ENCODE measurements at regions not wholly inside any gene's neighbourhood (a gene's known extent, or its start where the extent isn't known, plus 50 kb on each side); places are given as distances from the start of the nearest gene placed in this dataset.
A peak's percentile ranks its signal among the peaks of the same experiment; 100 is the strongest.

GRCh38 chr5:93998951-93999455 is 257.6 kb upstream of the POU5F2 start:
- Histone ChIP-seq H4K20me1 (ENCODE audit: insufficient read depth) (no peaks in the 10 kb centered on the region), H3K4me2 (no peak overlapping the region), H3K9ac (no peak overlapping the region), H3K4me3 (IDR thresholded peaks at IDR 0.05; ENCODE audit: insufficient read depth, low read depth, low read length) (no peak overlapping the region), H3K36me3 (ENCODE audit: insufficient read depth) (no peaks in the 10 kb centered on the region), H3K27me3 (ENCODE audit: insufficient read depth, low read depth) (no peaks in the 10 kb centered on the region), H3K27ac (no peak overlapping the region), H2AFZ (ENCODE audit: low read depth) (no peak overlapping the region), H3K4me1 (ENCODE audit: low read depth, poor library complexity, severe bottlenecking) (peaks cover 9% of the 10 kb centered on the region), H3K79me2 (ENCODE audit: insufficient read depth, low read depth) (no peaks in the 10 kb centered on the region)
- TF ChIP-seq, protein P1, sequence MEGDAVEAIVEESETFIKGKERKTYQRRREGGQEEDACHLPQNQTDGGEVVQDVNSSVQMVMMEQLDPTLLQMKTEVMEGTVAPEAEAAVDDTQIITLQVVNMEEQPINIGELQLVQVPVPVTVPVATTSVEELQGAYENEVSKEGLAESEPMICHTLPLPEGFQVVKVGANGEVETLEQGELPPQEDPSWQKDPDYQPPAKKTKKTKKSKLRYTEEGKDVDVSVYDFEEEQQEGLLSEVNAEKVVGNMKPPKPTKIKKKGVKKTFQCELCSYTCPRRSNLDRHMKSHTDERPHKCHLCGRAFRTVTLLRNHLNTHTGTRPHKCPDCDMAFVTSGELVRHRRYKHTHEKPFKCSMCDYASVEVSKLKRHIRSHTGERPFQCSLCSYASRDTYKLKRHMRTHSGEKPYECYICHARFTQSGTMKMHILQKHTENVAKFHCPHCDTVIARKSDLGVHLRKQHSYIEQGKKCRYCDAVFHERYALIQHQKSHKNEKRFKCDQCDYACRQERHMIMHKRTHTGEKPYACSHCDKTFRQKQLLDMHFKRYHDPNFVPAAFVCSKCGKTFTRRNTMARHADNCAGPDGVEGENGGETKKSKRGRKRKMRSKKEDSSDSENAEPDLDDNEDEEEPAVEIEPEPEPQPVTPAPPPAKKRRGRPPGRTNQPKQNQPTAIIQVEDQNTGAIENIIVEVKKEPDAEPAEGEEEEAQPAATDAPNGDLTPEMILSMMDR (conservative IDR thresholded peaks at IDR 0.05; ENCODE audit: low read depth, low read length) = no peak

DNA sequence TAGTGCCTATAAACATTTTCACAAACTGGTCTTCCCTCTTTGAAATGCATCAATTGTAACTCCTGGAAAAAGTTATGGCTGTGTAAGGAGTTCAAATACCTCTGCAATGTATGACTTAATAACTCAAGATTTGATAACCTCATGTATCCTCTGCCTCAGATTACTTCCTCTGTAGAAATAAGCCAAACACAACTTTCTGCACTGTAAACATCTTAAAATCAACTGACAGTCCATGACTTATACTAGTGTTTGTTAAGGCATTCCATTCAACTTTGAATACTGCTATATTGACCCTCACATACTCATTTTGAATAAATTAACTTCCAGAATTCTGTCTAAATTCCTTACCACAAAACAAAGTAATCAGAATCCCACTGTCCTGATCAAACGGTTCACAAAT is 256.2 kb upstream of the POU5F2 start:
- Histone ChIP-seq H3K9ac (no peak overlapping the region), H3K79me2 (ENCODE audit: insufficient read depth, low read depth) (no peaks in the 10 kb centered on the region), H2AFZ (ENCODE audit: low read depth) (no peak overlapping the region), H4K20me1 (ENCODE audit: insufficient read depth) (no peaks in the 10 kb centered on the region), H3K27me3 (ENCODE audit: insufficient read depth, low read depth) (no peaks in the 10 kb centered on the region), H3K27ac (no peak overlapping the region), H3K4me1 (ENCODE audit: low read depth, poor library complexity, severe bottlenecking) (peaks cover 19% of the 10 kb centered on the region), H3K4me2 (no peak overlapping the region), H3K4me3 (IDR thresholded peaks at IDR 0.05; ENCODE audit: insufficient read depth, low read depth, low read length) (no peak overlapping the region), H3K36me3 (ENCODE audit: insufficient read depth) (no peaks in the 10 kb centered on the region)
- TF ChIP-seq, protein P1 (conservative IDR thresholded peaks at IDR 0.05; ENCODE audit: low read depth, low read length) = no peak

DNA sequence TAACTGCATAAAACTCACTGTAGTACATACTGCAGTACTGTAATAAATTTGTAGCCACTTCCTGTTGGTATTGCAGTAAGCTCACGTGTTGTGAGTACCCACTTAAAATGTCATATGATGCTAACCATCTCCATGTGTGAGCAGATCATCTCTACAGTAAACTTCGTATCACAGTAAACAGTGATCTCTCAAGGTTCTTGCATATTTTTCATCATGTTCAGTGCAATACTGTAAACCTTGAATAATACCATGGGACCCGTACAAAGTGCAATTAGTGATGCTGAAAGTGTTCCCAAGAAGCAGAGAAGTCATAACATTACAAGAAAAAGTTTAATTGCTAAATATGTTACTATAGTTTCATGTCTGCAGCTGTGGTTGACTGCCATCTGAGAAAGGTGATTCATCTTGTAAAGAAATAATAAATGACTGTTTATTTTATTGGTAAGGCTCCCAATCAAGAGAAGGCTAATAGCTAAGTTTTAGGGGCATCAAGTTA is 253.8 kb upstream of the POU5F2 start:
- no peak overlapping the region for H3K4me3 ChIP-seq (IDR thresholded peaks at IDR 0.05; ENCODE audit: insufficient read depth, low read depth, low read length)
- no peak overlapping the region for H2AFZ ChIP-seq (ENCODE audit: low read depth)
- H3K36me3 ChIP-seq (ENCODE audit: insufficient read depth) = no peaks in the 10 kb centered on the region
- no peaks in the 10 kb centered on the region for H4K20me1 ChIP-seq (ENCODE audit: insufficient read depth)
- no peaks in the 10 kb centered on the region for H3K27me3 ChIP-seq (ENCODE audit: insufficient read depth, low read depth)
- no peak overlapping the region for H3K9ac ChIP-seq
- TF ChIP-seq, protein P1 (conservative IDR thresholded peaks at IDR 0.05; ENCODE audit: low read depth, low read length) = no peak
- H3K4me2 ChIP-seq = no peak overlapping the region
- no peak overlapping the region for H3K27ac ChIP-seq
- no peaks in the 10 kb centered on the region for H3K79me2 ChIP-seq (ENCODE audit: insufficient read depth, low read depth)
- H3K4me1 ChIP-seq (ENCODE audit: low read depth, poor library complexity, severe bottlenecking) = peaks cover 19% of the 10 kb centered on the region

- Histone ChIP-seq H3K79me2 (ENCODE audit: insufficient read depth, low read depth) (no peaks in the 10 kb centered on the region), H4K20me1 (ENCODE audit: insufficient read depth) (no peaks in the 10 kb centered on the region), H3K36me3 (ENCODE audit: insufficient read depth) (no peaks in the 10 kb centered on the region), H3K4me3 (IDR thresholded peaks at IDR 0.05; ENCODE audit: insufficient read depth, low read depth, low read length) (no peak overlapping the region), H2AFZ (ENCODE audit: low read depth) (no peak overlapping the region), H3K27ac (no peak overlapping the region), H3K4me1 (ENCODE audit: low read depth, poor library complexity, severe bottlenecking) (peaks cover 19% of the 10 kb centered on the region), H3K9ac (no peak overlapping the region), H3K27me3 (ENCODE audit: insufficient read depth, low read depth) (no peaks in the 10 kb centered on the region), H3K4me2 (peak overlapping the region; percentile 12; the same call in 1 of the 2 replicates)
- TF ChIP-seq, protein P1 (conservative IDR thresholded peaks at IDR 0.05; ENCODE audit: low read depth, low read length) = no peak
These were observed 251.8 kb upstream of the POU5F2 start for GRCh38 chr5:93993161-93993560.
